IMR-90 (cell line): ENCODE measurements at regions not wholly inside any gene's neighbourhood (a gene's known extent, or its start where the extent isn't known, plus 50 kb on each side); places are given as distances from the start of the nearest gene placed in this dataset.

Source experiments
- ATAC-seq: fragments of 200-7000 bp; cut with Tn5 transposase; 2 replicates; pipeline ENCODE4 v1.9.1; 2020; ENCODE audit warnings: low read depth, mild to moderate bottlenecking, moderate library complexity
- BruUV-seq: library from RNA; stranded (reverse); fragments of 400-500 nt; replicated peaks from 2 replicates; lab custom pipeline; 2021; lab: Mats Ljungman, UMichigan
- CTCF ChIA-PET: fragments of 300-600 bp; formaldehyde crosslinking; extraction: SDS; loops from one replicate; lab custom pipeline; 2021; ENCODE audit warnings: antibody characterized with exemption; lab: Yijun Ruan, JAX
- POLR2A ChIA-PET: fragments of 300-600 bp; sonication (Branson Sonifier 250); formaldehyde crosslinking; loops from one replicate; lab custom pipeline; 2022; ENCODE audit warnings: antibody characterized with exemption; ENCODE audit not compliant: unreplicated experiment; lab: Charles Lee
- DNase-seq: peaks from one replicate; pipeline ENCODE4 v3.0.0; 2013
- H2AFZ ChIP-seq: replicated peaks from 2 replicates; pipeline ENCODE3; 2013; ENCODE audit warnings: low read length, mild to moderate bottlenecking; ENCODE audit not compliant: poor library complexity
- H2AK5ac ChIP-seq: 2 replicates; pipeline ENCODE4 v1.6.1; 2013; ENCODE audit warnings: low read depth, low read length, inconsistent platforms
- H2AK9ac ChIP-seq: replicated peaks from 2 replicates; pipeline ENCODE3; 2013; ENCODE audit warnings: mild to moderate bottlenecking, low read depth, low read length, moderate library complexity; ENCODE audit not compliant: poor library complexity
- H2BK120ac ChIP-seq: 2 replicates; pipeline ENCODE4 v1.6.1; 2013; ENCODE audit warnings: low read depth, low read length, inconsistent platforms
- H2BK15ac ChIP-seq: 3 replicates; pipeline ENCODE4 v1.6.1; 2013; ENCODE audit warnings: low read depth, low read length, inconsistent platforms
- H2BK20ac ChIP-seq: 2 replicates; pipeline ENCODE4 v1.6.1; 2013; ENCODE audit warnings: low read depth, mild to moderate bottlenecking, inconsistent platforms, low read length, moderate library complexity
- H2BK5ac ChIP-seq: 2 replicates; pipeline ENCODE4 v1.6.1; 2013; ENCODE audit warnings: mild to moderate bottlenecking, low read depth, low read length, inconsistent platforms; ENCODE audit not compliant: poor library complexity, severe bottlenecking
- H3K14ac ChIP-seq: replicated peaks from 2 replicates; pipeline ENCODE4 v1.6.1; 2013; ENCODE audit warnings: low read depth, low read length, inconsistent platforms
- H3K18ac ChIP-seq: 2 replicates; pipeline ENCODE4 v1.6.1; 2013; ENCODE audit warnings: low read depth, low read length, control low read depth
- H3K23ac ChIP-seq: 2 replicates; pipeline ENCODE4 v1.6.1; 2013; ENCODE audit warnings: low read depth, low read length, inconsistent platforms
- H3K27ac ChIP-seq: 2 replicates; pipeline ENCODE4 v1.5.1; 2013; ENCODE audit warnings: mild to moderate bottlenecking, control low read depth, low read length; ENCODE audit not compliant: insufficient read depth
- H3K27me3 ChIP-seq: 2 replicates; pipeline ENCODE4 v1.6.1; 2013; ENCODE audit warnings: low read length; ENCODE audit not compliant: control insufficient read depth, insufficient read depth
- H3K36me3 ChIP-seq: 2 replicates; pipeline ENCODE4 v1.6.1; 2013; ENCODE audit warnings: low read length, mixed read lengths; ENCODE audit not compliant: control insufficient read depth, insufficient read depth
- H3K4ac ChIP-seq: 2 replicates; pipeline ENCODE4 v1.6.1; 2013; ENCODE audit warnings: low read depth, low read length, inconsistent platforms
- H3K4me1 ChIP-seq: 2 replicates; pipeline ENCODE4 v1.6.1; 2013; ENCODE audit warnings: low read length, mixed read lengths; ENCODE audit not compliant: control insufficient read depth, insufficient read depth
- H3K4me2 ChIP-seq: 2 replicates; pipeline ENCODE4 v1.6.1; 2013; ENCODE audit warnings: low read depth, mild to moderate bottlenecking, control low read depth, low read length, moderate library complexity
- H3K4me3 ChIP-seq: 2 replicates; pipeline ENCODE4 v1.5.1; 2013; ENCODE audit warnings: low read depth, mild to moderate bottlenecking, control low read depth, low read length, moderate library complexity; ENCODE audit not compliant: insufficient read depth
- H3K56ac ChIP-seq: 2 replicates; pipeline ENCODE4 v1.6.1; 2013; ENCODE audit warnings: low read length, inconsistent platforms; ENCODE audit not compliant: insufficient read depth; ENCODE audit errors: extremely low read depth
- H3K79me1 ChIP-seq, 2 experiments: 2 replicates each; pipeline ENCODE4 v1.6.1; 2013; ENCODE audit warnings: low read length in 2 of 2, inconsistent platforms in 1 of 2, low read depth in 1 of 2
- H3K9ac ChIP-seq: 2 replicates; pipeline ENCODE4 v1.6.1; 2013; ENCODE audit warnings: low read depth, low read length, control low read depth
- H3K9me1 ChIP-seq: 2 replicates; pipeline ENCODE4 v1.6.1; 2013; ENCODE audit warnings: low read length, inconsistent platforms; ENCODE audit not compliant: insufficient read depth
- H3K9me3 ChIP-seq: 2 replicates; pipeline ENCODE4 v1.6.1; 2013; ENCODE audit warnings: low read length; ENCODE audit not compliant: control insufficient read depth, insufficient read depth
- H4K20me1 ChIP-seq: 2 replicates; pipeline ENCODE4 v1.6.1; 2013; ENCODE audit warnings: low read length, inconsistent platforms; ENCODE audit not compliant: insufficient read depth
- H4K5ac ChIP-seq: 2 replicates; pipeline ENCODE4 v1.6.1; 2013; ENCODE audit warnings: mild to moderate bottlenecking, low read depth, low read length, control low read depth
- H4K8ac ChIP-seq, 2 experiments: 2 replicates each; pipeline ENCODE4 v1.6.1; 2013; ENCODE audit warnings: low read depth in 2 of 2, low read length in 2 of 2, control low read depth in 1 of 2, inconsistent platforms in 1 of 2
- H4K91ac ChIP-seq: 2 replicates; pipeline ENCODE4 v1.6.1; 2013; ENCODE audit warnings: low read depth, low read length, inconsistent platforms; ENCODE audit not compliant: insufficient read depth
- CEBPB ChIP-seq: IDR thresholded peaks from 2 replicates; pipeline ENCODE4 v1.6.1; 2012; ENCODE audit warnings: low read depth, low read length, improper control_type of control experiment
- MAFK ChIP-seq: IDR thresholded peaks from 2 replicates; pipeline ENCODE4 v1.6.1; 2012; ENCODE audit warnings: low read depth, low read length, improper control_type of control experiment
- MAZ ChIP-seq: IDR thresholded peaks from 2 replicates; pipeline ENCODE4 v1.6.1; 2012; ENCODE audit warnings: low read depth, mild to moderate bottlenecking, low read length, improper control_type of control experiment, moderate library complexity, borderline replicate concordance
- NFE2L2 ChIP-seq: fragments of 150-350 bp; IDR thresholded peaks from 2 replicates; pipeline ENCODE4 v1.6.1; 2016; ENCODE audit warnings: low read depth, mild to moderate bottlenecking, low read length
- WGBS, 2 experiments: methylation state at CpG; one replicate each; pipeline versions ENCODE4 v1.1.5 to v1.1.7; 2013; ENCODE audit warnings: missing lambda C conversion rate in 2 of 2; ENCODE audit not compliant: insufficient read length in 1 of 2; ENCODE audit errors: extremely low coverage in 2 of 2; 5-methylcytosine and 5-hydroxymethylcytosine counted together
- dilution Hi-C: fragments of 300-500 bp; cut with HindIII; formaldehyde crosslinking; loops from one replicate; pipeline ENCODE4 v1.14.3; 2018; ENCODE audit warnings: low sequenced_read_pairs; ENCODE audit not compliant: unreplicated experiment
- in situ Hi-C: fragments of 300-500 bp; cut with MboI; formaldehyde crosslinking; loops from 3 replicates; pipeline ENCODE4 v1.14.3; 2019; ENCODE audit warnings: low sequenced_read_pairs, inconsistent platforms, mixed read lengths
- intact Hi-C: fragments of 100-400 bp; cut with micrococcal nuclease; formaldehyde crosslinking; loops from 2 replicates; pipeline ENCODE4 v1.10.0; 2022

DNA sequence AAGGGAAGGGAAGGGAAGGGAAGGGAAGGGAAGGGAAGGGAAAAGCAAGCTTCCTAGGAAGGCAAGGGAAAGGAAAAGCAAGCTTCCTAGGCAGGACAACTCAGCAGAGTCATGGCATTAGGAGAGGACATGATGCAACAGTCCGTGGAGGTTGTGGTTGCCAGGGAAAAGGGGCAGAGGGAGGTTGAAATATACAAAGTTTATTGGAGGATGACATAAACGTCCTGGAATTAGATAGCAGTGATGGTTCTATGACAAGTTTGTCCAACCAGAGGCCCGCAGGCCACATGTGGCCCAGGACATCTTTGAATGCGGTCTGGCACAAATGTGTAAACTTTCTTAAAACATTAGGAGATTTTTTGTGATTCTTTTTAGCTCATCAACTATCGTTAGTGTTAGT is 59.8 kb upstream of the OPN4 start:
- TF ChIP-seq MAZ (no peak), NFE2L2 (peak; percentile 23; the same call in 1 of the 2 replicates), MAFK (no peak), CEBPB (peak; percentile 92)
- H3K27ac ChIP-seq = no peak overlapping the region
- H3K9me1 ChIP-seq = peaks cover 2% of the 10 kb centered on the region; the same call in 1 of the 2 replicates
- no TSS peak for BruUV-seq
- no peak overlapping the region for H3K4me2 ChIP-seq
- H4K8ac ChIP-seq = peak overlapping the region in 1 of 2 experiments; percentile 61; a peak in 1 of 4 replicates
- H3K18ac ChIP-seq = no peak overlapping the region
- peak; percentile 61 for ATAC-seq
- POLR2A ChIA-PET = no interaction called here
- dilution Hi-C loops (no loop called here), in situ Hi-C loops (loop anchor here (25.0 kb wide), 1 partner anchor 407 kb away; no protein-coding TSS in a partner anchor), intact Hi-C loops (loop anchor here (5.0 kb wide), 1 partner anchor 33 kb away; no protein-coding TSS in a partner anchor)
- 0 out of 2 replicates have a peak overlapping the region, but pooled peaks have one; percentile 9 for H3K23ac ChIP-seq
- peak overlapping the region; percentile 66 for H2AFZ ChIP-seq
- no peak overlapping the region for H2BK5ac ChIP-seq
- H3K4me1 ChIP-seq = no peaks in the 10 kb centered on the region
- 0% methylated on average over 1 of the region's 5 CpGs; no CpG with 5 or more reads in 1 of the 2 experiments for WGBS, 2 experiments
- peak overlapping the region; percentile 27; the same call in 1 of the 2 replicates for H2BK20ac ChIP-seq
- peak; percentile 60 for DNase-seq
- peak overlapping the region; percentile 21; the same call in 1 of the 2 replicates for H2BK120ac ChIP-seq
- H2AK5ac ChIP-seq = no peak overlapping the region
- H3K9ac ChIP-seq = no peak overlapping the region
- H3K79me1 ChIP-seq = no peaks in the 10 kb centered on the region
- peak overlapping the region; percentile 38; the same call in 1 of the 2 replicates for H4K91ac ChIP-seq
- H4K5ac ChIP-seq = no peak overlapping the region
- H3K4me3 ChIP-seq = no peak overlapping the region
- H3K9me3 ChIP-seq = no peaks in the 10 kb centered on the region
- H3K4ac ChIP-seq = peak overlapping the region; percentile 39; the same call in 1 of the 2 replicates
- no peak overlapping the region for H2AK9ac ChIP-seq
- no peak overlapping the region for H2BK15ac ChIP-seq
- no peaks in the 10 kb centered on the region for H3K36me3 ChIP-seq
- CTCF ChIA-PET = no interaction called here
- no peak overlapping the region for H3K56ac ChIP-seq
- no peaks in the 10 kb centered on the region; the same call in 1 of the 2 replicates for H3K27me3 ChIP-seq
- H4K20me1 ChIP-seq = no peaks in the 10 kb centered on the region
- no peak overlapping the region for H3K14ac ChIP-seq
